SU-DHL-6 (cell line): ENCODE measurements at regions not wholly inside any gene's neighbourhood (a gene's known extent, or its start where the extent isn't known, plus 50 kb on each side); places are given as distances from the start of the nearest gene placed in this dataset.

Experiments
- EZH2phosphoT487 ChIP-seq: fragments of 200-600 bp; sonication (generic), shearing (Covaris generic); conservative IDR thresholded peaks from 2 replicates; pipeline ENCODE4 v1.6.1; 2018; ENCODE audit warnings: mild to moderate bottlenecking, antibody characterized with exemption, low read length, moderate library complexity, mixed read lengths
- TF ChIP-seq, protein P1 (sequence below): fragments of 200-600 bp; sonication (generic); IDR thresholded peaks from one replicate; pipeline ENCODE4 v1.5.1; 2017; ENCODE audit warnings: antibody characterized with exemption, mild to moderate bottlenecking, low read length, moderate library complexity; ENCODE audit not compliant: insufficient read depth, poor library complexity, severe bottlenecking

- TF ChIP-seq, protein P1, sequence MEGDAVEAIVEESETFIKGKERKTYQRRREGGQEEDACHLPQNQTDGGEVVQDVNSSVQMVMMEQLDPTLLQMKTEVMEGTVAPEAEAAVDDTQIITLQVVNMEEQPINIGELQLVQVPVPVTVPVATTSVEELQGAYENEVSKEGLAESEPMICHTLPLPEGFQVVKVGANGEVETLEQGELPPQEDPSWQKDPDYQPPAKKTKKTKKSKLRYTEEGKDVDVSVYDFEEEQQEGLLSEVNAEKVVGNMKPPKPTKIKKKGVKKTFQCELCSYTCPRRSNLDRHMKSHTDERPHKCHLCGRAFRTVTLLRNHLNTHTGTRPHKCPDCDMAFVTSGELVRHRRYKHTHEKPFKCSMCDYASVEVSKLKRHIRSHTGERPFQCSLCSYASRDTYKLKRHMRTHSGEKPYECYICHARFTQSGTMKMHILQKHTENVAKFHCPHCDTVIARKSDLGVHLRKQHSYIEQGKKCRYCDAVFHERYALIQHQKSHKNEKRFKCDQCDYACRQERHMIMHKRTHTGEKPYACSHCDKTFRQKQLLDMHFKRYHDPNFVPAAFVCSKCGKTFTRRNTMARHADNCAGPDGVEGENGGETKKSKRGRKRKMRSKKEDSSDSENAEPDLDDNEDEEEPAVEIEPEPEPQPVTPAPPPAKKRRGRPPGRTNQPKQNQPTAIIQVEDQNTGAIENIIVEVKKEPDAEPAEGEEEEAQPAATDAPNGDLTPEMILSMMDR: no peak
- no peak for TF ChIP-seq EZH2phosphoT487
These were observed 363.5 kb downstream of the SAMD5 start for GRCh38 chr6:147872002-147872401.
